ENCODE measurements at regions not wholly inside any gene's neighbourhood (a gene's known extent, or its start where the extent isn't known, plus 50 kb on each side); places are given as distances from the start of the nearest gene placed in this dataset.

DNA sequence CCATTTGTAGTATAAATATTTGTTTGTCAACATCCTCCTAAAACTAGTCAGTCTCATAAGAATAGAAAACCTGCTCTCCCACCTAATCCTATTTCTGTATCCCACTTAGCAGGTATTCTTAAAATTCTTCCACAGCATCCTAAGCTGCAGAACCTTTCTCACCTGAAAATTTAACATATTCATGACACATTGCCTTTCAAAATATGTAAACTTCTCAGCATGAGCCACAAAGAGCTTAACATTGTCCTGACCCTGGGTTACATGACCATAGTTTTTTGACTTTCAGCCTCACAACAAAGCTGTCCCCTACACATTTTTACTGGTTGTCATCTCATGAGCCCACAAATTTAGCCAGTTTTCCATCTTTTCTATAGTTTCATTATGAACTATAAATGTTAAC, 712.1 kb downstream of the LTN1 start:
- intact Hi-C loops (cut with DNase I) = no loop called here
- H3K27me3 ChIP-seq = no peaks in the 10 kb centered on the region
- TF ChIP-seq CTCF (IDR thresholded peaks at IDR 0.05) (no peak), POLR2A (IDR thresholded peaks at IDR 0.05) (no peak)
- H3K4me1 ChIP-seq = peaks cover 3 to 23% (median 5%) of the 10 kb centered on the region in 3 donors
- H3K36me3 ChIP-seq = no peaks in the 10 kb centered on the region
- no peaks in the 10 kb centered on the region for H3K9me3 ChIP-seq
- no peak overlapping the region for H3K27ac ChIP-seq
- no peak overlapping the region for H3K4me3 ChIP-seq
- DNase-seq = no peak

GRCh38 chr21:28277324-28277723, 715.4 kb downstream of the LTN1 start:
- Histone ChIP-seq H3K27me3 (no peaks in the 10 kb centered on the region), H3K4me3 (no peak overlapping the region), H3K27ac (no peak overlapping the region), H3K9me3 (no peaks in the 10 kb centered on the region), H3K4me1 (no peaks in the 10 kb centered on the region), H3K36me3 (no peaks in the 10 kb centered on the region)
- no peak for DNase-seq
- intact Hi-C loops (cut with DNase I) = no loop called here
- WGBS, 2 donors = 67 to 69% methylated on average over 1 of the region's 1 CpG
- no peak for TF ChIP-seq CTCF (IDR thresholded peaks at IDR 0.05)
- no peak for TF ChIP-seq POLR2A (IDR thresholded peaks at IDR 0.05)

- WGBS, 2 donors = 84 to 90% methylated on average over 3 of the region's 3 CpGs
- H3K27me3 ChIP-seq = no peaks in the 10 kb centered on the region
- H3K36me3 ChIP-seq = no peaks in the 10 kb centered on the region
- no peaks in the 10 kb centered on the region for H3K9me3 ChIP-seq
- intact Hi-C loops (cut with DNase I) = no loop called here
- H3K4me3 ChIP-seq = no peak overlapping the region
- DNase-seq = no peak
- no peaks in the 10 kb centered on the region for H3K4me1 ChIP-seq
- H3K27ac ChIP-seq = no peak overlapping the region
- TF ChIP-seq POLR2A (IDR thresholded peaks at IDR 0.05) (no peak), CTCF (IDR thresholded peaks at IDR 0.05) (no peak)
Measured at GRCh38 chr21:28272272-28272992, 720.2 kb downstream of the LTN1 start.

- no peaks in the 10 kb centered on the region for H3K27me3 ChIP-seq
- intact Hi-C loops (cut with DNase I) = no loop called here
- H3K4me3 ChIP-seq = no peak overlapping the region
- H3K9me3 ChIP-seq = no peaks in the 10 kb centered on the region
- no peak for TF ChIP-seq CTCF (IDR thresholded peaks at IDR 0.05)
- TF ChIP-seq POLR2A (IDR thresholded peaks at IDR 0.05) = no peak
- no peak for DNase-seq
- no peaks in the 10 kb centered on the region for H3K4me1 ChIP-seq
- H3K36me3 ChIP-seq = no peaks in the 10 kb centered on the region
- H3K27ac ChIP-seq = no peak overlapping the region
Measured at GRCh38 chr21:28269173-28269572, 723.5 kb downstream of the LTN1 start.

- Histone ChIP-seq H3K4me1 (no peaks in the 10 kb centered on the region), H3K36me3 (no peaks in the 10 kb centered on the region), H3K27me3 (no peaks in the 10 kb centered on the region), H3K4me3 (no peak overlapping the region), H3K27ac (no peak overlapping the region), H3K9me3 (no peaks in the 10 kb centered on the region)
- DNase-seq = no peak
- no peak for TF ChIP-seq CTCF (IDR thresholded peaks at IDR 0.05)
- no peak for TF ChIP-seq POLR2A (IDR thresholded peaks at IDR 0.05)
- 67 to 80% methylated on average over 4 of the region's 4 CpGs for WGBS, 2 donors
- intact Hi-C loops (cut with DNase I) = no loop called here
Measured at GRCh38 chr21:28268685-28269084, 724.0 kb downstream of the LTN1 start.
